ENCODE measurements at regions not wholly inside any gene's neighbourhood (a gene's known extent, or its start where the extent isn't known, plus 50 kb on each side); places are given as distances from the start of the nearest gene placed in this dataset.

GRCh38 chr18:8963876-8964275 is 138.6 kb upstream of the NDUFV2 start:
- DNase-seq (ENCODE audit: low read depth) = no peak
- TF ChIP-seq CTCF (IDR thresholded peaks at IDR 0.05; ENCODE audit: control insufficient read depth, extremely low read depth, insufficient read depth) = no peak
- H3K4me3 ChIP-seq (ENCODE audit: low read depth, low read length) = no peak overlapping the region

- no peak overlapping the region for H3K4me3 ChIP-seq (ENCODE audit: low read depth, low read length)
- no peak for DNase-seq (ENCODE audit: low read depth)
- no peak for TF ChIP-seq CTCF (IDR thresholded peaks at IDR 0.05; ENCODE audit: control insufficient read depth, extremely low read depth, insufficient read depth)
Measured at GRCh38 chr18:8965398-8965797, 137.1 kb upstream of the NDUFV2 start.

- no peak for DNase-seq (ENCODE audit: low read depth)
- H3K4me3 ChIP-seq (ENCODE audit: low read depth, low read length) = no peak overlapping the region
- no peak for TF ChIP-seq CTCF (IDR thresholded peaks at IDR 0.05; ENCODE audit: control insufficient read depth, extremely low read depth, insufficient read depth)
Measured at GRCh38 chr18:8966821-8967220, 135.7 kb upstream of the NDUFV2 start.

- TF ChIP-seq CTCF (IDR thresholded peaks at IDR 0.05; ENCODE audit: control insufficient read depth, extremely low read depth, insufficient read depth) = no peak
- no peak for DNase-seq (ENCODE audit: low read depth)
- no peak overlapping the region for H3K4me3 ChIP-seq (ENCODE audit: low read depth, low read length)
Measured at GRCh38 chr18:8967573-8967972, 134.9 kb upstream of the NDUFV2 start.

GRCh38 chr18:8969639-8970390 is 132.7 kb upstream of the NDUFV2 start:
- H3K4me3 ChIP-seq (ENCODE audit: low read depth, low read length) = no peak overlapping the region
- no peak for DNase-seq (ENCODE audit: low read depth)
- no peak for TF ChIP-seq CTCF (IDR thresholded peaks at IDR 0.05; ENCODE audit: control insufficient read depth, extremely low read depth, insufficient read depth)

GRCh38 chr18:8970843-8971242 is 131.7 kb upstream of the NDUFV2 start:
- TF ChIP-seq CTCF (IDR thresholded peaks at IDR 0.05; ENCODE audit: control insufficient read depth, extremely low read depth, insufficient read depth) = no peak
- DNase-seq (ENCODE audit: low read depth) = no peak
- H3K4me3 ChIP-seq (ENCODE audit: low read depth, low read length) = no peak overlapping the region

GRCh38 chr18:8972116-8972515 is 130.4 kb upstream of the NDUFV2 start:
- no peak for TF ChIP-seq CTCF (IDR thresholded peaks at IDR 0.05; ENCODE audit: control insufficient read depth, extremely low read depth, insufficient read depth)

More at GRCh38 chr18:8972116-8972515, 130.4 kb upstream of the NDUFV2 start:
- H3K4me3 ChIP-seq (ENCODE audit: low read depth, low read length) = no peak overlapping the region
- DNase-seq (ENCODE audit: low read depth) = no peak

Data from LNCaP clone FGC (cell line).